Neutrophil (primary cell): ENCODE measurements at regions not wholly inside any gene's neighbourhood (a gene's known extent, or its start where the extent isn't known, plus 50 kb on each side); places are given as distances from the start of the nearest gene placed in this dataset.

Experiments
- H3K27ac ChIP-seq: fragments of 200-600 bp; sonication (generic); 2 replicates; pipeline ENCODE4 v1.5.1; 2016; ENCODE audit warnings: mild to moderate bottlenecking, moderate library complexity
- H3K27me3 ChIP-seq: fragments of 200-600 bp; sonication (generic); 2 replicates; pipeline ENCODE4 v1.6.0; 2016; ENCODE audit warnings: mild to moderate bottlenecking
- H3K36me3 ChIP-seq: fragments of 200-600 bp; sonication (generic); 2 replicates; pipeline ENCODE4 v1.5.1; 2017
- H3K4me1 ChIP-seq, 2 experiments: fragments of 200-600 bp in 1 of 2; sonication (generic) in 1 of 2; 1 replicate in 1 of 2; 2 replicates in 1 of 2; pipeline versions ENCODE4 v1.5.1 to v1.6.1; 2013 to 2016; ENCODE audit warnings: low read depth in 1 of 2, low read length in 1 of 2, mild to moderate bottlenecking in 1 of 2, moderate library complexity in 1 of 2; ENCODE audit not compliant: control insufficient read depth in 1 of 2, insufficient read depth in 1 of 2
- H3K4me3 ChIP-seq, 2 experiments: fragments of 200-600 bp in 1 of 2; sonication (generic) in 1 of 2; 1 replicate in 1 of 2; 2 replicates in 1 of 2; pipeline ENCODE4 v1.5.1; 2013 to 2016; ENCODE audit warnings: low read depth in 1 of 2, low read length in 1 of 2, mild to moderate bottlenecking in 1 of 2, moderate library complexity in 1 of 2
- H3K9me3 ChIP-seq: fragments of 200-600 bp; sonication (generic); 2 replicates; pipeline ENCODE4 v1.5.1; 2016
- TF ChIP-seq, protein P1 (sequence below): fragments of 200-600 bp; sonication (generic); IDR thresholded peaks from 2 replicates; pipeline ENCODE4 v1.5.1; 2016; ENCODE audit warnings: antibody characterized with exemption

DNA sequence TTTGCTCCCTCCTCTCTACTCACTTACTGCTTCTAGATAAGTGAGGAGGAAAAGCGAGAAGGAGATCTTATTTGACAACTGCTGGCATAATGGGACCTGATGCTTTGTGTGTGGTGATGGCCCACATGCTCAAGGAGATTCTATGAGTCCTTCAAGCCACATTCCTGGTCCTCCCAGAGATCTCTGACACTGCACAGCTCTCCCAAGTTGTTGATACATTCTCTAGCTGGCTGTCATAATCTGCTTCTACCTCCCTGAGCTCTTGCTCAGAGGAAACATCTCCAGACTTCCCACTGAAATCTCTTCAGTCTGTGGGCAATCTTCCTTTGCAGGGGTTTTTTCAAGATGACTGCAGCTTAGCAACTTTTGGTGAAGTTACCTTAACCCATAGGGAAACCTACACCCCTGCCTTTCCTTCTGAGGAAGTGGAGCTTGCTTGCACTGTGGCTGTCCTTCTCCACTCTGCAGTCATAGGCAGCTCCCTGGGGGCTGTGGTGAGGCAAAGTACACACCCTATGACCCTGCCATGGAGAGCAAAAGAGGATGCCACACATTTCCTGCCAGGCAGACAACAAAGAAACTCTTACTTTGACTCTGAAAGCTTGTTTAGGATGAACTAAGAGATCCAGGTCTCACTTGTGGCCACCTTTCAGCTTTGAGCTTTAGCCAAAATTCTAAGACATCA is 163.8 kb downstream of the TMEM38B start:
- no peaks in the 10 kb centered on the region for H3K4me1 ChIP-seq
- no peaks in the 10 kb centered on the region for H3K36me3 ChIP-seq
- H3K27ac ChIP-seq = no peak overlapping the region
- H3K4me3 ChIP-seq = no peak overlapping the region
- H3K27me3 ChIP-seq = no peaks in the 10 kb centered on the region
- no peaks in the 10 kb centered on the region for H3K9me3 ChIP-seq
- TF ChIP-seq, protein P1, sequence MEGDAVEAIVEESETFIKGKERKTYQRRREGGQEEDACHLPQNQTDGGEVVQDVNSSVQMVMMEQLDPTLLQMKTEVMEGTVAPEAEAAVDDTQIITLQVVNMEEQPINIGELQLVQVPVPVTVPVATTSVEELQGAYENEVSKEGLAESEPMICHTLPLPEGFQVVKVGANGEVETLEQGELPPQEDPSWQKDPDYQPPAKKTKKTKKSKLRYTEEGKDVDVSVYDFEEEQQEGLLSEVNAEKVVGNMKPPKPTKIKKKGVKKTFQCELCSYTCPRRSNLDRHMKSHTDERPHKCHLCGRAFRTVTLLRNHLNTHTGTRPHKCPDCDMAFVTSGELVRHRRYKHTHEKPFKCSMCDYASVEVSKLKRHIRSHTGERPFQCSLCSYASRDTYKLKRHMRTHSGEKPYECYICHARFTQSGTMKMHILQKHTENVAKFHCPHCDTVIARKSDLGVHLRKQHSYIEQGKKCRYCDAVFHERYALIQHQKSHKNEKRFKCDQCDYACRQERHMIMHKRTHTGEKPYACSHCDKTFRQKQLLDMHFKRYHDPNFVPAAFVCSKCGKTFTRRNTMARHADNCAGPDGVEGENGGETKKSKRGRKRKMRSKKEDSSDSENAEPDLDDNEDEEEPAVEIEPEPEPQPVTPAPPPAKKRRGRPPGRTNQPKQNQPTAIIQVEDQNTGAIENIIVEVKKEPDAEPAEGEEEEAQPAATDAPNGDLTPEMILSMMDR = no peak

DNA sequence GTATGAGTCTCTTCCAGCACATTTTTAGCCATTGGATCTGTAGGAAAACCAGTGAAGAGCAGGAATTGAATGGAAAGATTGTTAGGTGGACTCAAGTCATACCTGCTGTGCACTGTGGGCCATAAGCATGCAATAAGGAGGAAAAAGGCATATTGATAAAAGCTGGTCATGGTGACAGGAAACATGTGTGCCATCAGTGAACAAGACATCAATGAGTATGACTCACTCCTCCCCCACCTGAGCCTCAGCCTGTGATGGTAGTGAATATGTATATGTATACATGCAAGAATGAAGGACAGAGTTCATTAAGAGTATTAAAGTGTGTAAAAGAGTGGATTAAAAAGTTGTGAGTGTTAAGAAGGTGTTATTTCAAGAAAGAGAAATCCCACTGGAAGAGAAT is 164.5 kb downstream of the TMEM38B start:
- Histone ChIP-seq H3K27ac (no peak overlapping the region), H3K36me3 (no peaks in the 10 kb centered on the region), H3K4me1 (no peaks in the 10 kb centered on the region), H3K27me3 (no peaks in the 10 kb centered on the region), H3K9me3 (no peaks in the 10 kb centered on the region), H3K4me3 (no peak overlapping the region)
- TF ChIP-seq, protein P1 = no peak

DNA sequence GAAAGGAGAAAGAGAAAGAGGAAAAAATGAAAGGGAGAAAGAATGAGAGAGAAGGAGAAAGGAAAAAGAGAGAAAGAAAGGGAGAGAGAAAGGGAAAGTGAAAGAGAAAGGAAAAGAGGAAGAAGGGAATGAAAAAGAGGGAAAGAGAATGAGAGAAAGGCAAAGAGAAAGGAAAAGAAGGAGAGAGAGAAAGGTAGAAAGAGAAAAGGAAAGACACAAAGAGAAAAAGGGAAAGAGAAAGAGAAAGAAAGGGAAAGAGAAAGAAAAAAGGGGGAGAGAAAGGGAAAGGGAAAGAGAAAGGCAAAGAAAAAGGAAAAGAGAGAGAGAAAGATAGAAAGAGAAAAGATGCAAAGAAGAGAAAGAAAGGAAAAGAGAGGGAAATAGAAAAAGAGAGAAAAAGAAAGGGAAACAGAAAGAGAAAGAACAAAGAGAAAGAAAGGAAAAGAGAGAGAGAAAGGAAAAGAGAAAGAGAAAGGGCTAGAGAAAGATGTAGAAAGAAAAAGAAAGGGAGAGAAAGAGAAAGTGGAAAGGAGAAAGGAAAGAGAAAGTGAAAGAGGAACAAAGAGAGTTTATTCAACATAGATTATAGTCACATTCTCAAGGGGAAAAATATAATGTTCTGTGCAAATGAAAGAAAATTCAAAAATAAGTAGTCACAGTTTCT is 165.2 kb downstream of the TMEM38B start:
- Histone ChIP-seq H3K9me3 (no peaks in the 10 kb centered on the region), H3K36me3 (no peaks in the 10 kb centered on the region), H3K27me3 (no peaks in the 10 kb centered on the region), H3K4me1 (no peaks in the 10 kb centered on the region), H3K4me3 (no peak overlapping the region), H3K27ac (no peak overlapping the region)
- TF ChIP-seq, protein P1 = no peak

DNA sequence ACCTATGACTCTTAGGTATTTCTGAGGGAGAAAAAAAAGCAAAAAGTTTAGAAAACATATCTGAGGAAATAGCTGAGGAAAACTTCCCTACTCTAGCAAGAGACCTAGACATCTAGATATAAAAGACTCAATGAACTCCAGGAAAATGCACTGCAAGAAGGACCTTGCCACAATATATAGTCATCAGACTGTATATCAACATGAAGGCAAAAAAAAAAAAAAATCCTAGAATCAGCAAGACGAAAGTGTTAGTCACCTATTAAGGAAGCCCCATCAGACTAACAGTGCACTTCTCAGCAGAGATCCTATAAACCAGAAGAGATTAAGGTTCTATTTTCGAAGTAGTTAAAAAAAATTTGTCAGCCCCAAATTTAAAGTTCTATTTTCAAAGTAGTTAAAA is 166.2 kb downstream of the TMEM38B start:
- no peak overlapping the region for H3K4me3 ChIP-seq
- TF ChIP-seq, protein P1 = no peak
- H3K36me3 ChIP-seq = no peaks in the 10 kb centered on the region
- no peaks in the 10 kb centered on the region for H3K4me1 ChIP-seq
- H3K9me3 ChIP-seq = no peaks in the 10 kb centered on the region
- H3K27me3 ChIP-seq = no peaks in the 10 kb centered on the region
- H3K27ac ChIP-seq = no peak overlapping the region

DNA sequence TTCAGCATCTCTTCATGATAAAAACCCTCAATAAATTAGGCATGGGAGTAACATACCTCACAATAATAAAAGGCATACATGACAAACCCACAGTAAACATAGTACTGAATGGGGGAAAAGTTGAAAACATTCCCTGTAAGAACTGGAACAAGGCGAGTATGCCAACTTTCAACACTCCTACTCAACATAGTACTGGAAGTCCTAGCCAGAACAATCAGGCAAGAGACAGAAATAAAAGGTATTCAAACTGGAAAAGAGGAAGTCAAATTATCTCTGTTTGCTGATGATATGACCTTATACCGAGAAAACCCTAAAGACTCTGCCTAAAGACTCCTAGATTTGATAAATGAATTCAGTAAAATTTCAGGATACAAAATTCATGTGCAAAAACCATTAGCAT is 167.6 kb downstream of the TMEM38B start:
- Histone ChIP-seq H3K36me3 (no peaks in the 10 kb centered on the region), H3K27ac (no peak overlapping the region), H3K4me1 (no peaks in the 10 kb centered on the region), H3K4me3 (no peak overlapping the region), H3K27me3 (no peaks in the 10 kb centered on the region), H3K9me3 (no peaks in the 10 kb centered on the region)
- TF ChIP-seq, protein P1 = no peak
